ENCODE measurements at regions not wholly inside any gene's neighbourhood (a gene's known extent, or its start where the extent isn't known, plus 50 kb on each side); places are given as distances from the start of the nearest gene placed in this dataset.
"Not testable (repeated sequence)": the region's sequence is repeated elsewhere in the genome, so short reads cannot be mapped to it uniquely, and the experiment has no call there.

DNA sequence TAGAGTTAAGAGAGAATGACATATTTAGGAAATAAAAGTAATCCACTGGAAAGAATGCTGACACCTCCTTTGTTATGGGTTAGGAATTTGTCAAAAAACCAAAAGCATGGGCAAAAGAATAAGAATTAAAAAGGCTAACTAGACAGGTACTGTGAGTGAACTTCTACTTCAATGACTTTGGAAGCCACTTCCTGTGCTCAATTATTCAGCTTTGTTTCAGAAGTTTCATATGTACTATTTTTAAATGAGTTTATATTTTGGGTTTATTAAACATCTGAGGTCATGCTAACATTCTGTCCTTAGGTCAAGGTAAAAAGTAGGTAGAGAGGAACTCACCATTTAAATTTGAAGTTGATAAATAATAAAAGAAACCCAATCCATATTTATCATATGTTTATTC, 106.7 kb upstream of the CXorf51A start:
- Mint-ChIP-seq H3K36me3 (ENCODE audit: low read depth) (no peaks in the 10 kb centered on the region), H3K4me1 (no peaks in the 10 kb centered on the region), H3K27ac (no peak overlapping the region), H3K4me3 (no peak overlapping the region), H3K9me3 (peaks cover 34% of the 10 kb centered on the region), H3K27me3 (ENCODE audit: low read depth, poor library complexity) (no peaks in the 10 kb centered on the region)
- no peak for DNase-seq
- TF ChIP-seq, protein P1, sequence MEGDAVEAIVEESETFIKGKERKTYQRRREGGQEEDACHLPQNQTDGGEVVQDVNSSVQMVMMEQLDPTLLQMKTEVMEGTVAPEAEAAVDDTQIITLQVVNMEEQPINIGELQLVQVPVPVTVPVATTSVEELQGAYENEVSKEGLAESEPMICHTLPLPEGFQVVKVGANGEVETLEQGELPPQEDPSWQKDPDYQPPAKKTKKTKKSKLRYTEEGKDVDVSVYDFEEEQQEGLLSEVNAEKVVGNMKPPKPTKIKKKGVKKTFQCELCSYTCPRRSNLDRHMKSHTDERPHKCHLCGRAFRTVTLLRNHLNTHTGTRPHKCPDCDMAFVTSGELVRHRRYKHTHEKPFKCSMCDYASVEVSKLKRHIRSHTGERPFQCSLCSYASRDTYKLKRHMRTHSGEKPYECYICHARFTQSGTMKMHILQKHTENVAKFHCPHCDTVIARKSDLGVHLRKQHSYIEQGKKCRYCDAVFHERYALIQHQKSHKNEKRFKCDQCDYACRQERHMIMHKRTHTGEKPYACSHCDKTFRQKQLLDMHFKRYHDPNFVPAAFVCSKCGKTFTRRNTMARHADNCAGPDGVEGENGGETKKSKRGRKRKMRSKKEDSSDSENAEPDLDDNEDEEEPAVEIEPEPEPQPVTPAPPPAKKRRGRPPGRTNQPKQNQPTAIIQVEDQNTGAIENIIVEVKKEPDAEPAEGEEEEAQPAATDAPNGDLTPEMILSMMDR (IDR thresholded peaks at IDR 0.05) = no peak

DNA sequence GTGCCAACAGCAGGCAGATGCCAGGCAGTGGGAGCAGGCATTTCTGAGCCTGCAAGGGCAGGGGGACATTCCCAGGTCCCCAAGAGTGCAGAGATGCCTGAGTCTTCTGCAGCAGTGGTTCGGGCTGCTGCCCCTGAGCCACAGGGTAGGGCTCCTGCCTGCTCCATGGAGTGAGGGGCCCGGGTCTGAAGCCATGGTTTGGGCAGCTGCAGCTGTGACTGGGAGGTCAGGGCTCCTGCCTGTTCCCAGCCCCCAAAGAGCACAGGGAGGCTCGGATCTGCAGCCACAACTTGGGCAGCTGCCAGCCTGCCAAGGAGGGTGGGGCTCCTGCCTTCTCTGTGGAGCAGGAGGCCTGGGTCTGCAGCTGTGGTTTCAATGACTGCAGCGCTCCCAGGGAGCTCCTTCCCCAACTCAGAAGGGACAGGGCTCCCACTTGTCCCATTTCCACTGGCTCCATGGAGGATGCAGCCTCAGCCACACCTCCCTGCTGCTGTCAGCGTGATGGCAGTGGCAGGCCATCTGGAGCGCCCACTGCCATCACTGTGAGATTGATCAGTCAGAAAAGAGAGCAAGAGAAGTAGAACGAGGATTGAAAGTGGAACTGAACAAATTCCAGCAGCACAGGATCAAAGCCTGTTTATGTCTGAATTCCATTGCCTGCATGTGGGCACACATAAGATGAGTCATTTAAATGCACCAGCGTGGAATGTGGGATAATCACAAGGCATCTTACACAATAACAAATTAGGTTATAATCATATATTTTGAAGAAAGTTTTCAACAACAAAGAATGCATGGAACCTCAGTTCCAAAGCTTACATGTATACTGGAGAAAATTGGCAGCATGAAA, 93.1 kb upstream of the CXorf51A start:
- Mint-ChIP-seq H3K4me3 (no peak overlapping the region), H3K27ac (no peak overlapping the region), H3K36me3 (ENCODE audit: low read depth) (no peaks in the 10 kb centered on the region), H3K27me3 (ENCODE audit: low read depth, poor library complexity) (peaks cover 2% of the 10 kb centered on the region), H3K4me1 (no peaks in the 10 kb centered on the region), H3K9me3 (peaks cover 13% of the 10 kb centered on the region)
- DNase-seq = no peak
- TF ChIP-seq, protein P1 (IDR thresholded peaks at IDR 0.05) = no peak

DNA sequence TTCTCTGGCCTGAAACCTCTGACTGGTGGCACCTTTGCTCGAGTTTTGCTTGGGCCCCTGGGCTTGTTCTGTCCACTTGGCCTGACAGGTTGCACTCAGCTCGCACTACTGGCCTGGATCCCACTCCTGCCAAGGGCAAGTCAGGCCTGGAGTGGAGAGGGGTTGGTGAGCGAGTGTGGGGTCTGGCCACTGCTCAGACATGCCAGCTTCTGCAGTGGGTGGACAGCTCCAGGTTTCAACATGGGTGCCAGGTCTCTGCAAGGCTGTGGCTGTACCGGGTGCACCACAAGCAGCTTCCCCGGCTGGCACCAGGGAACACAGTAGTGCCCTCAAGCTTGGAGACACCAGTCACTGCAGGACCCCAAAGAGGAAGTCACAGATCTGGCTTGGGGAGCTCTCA, 91.6 kb upstream of the CXorf51A start:
- H3K4me3 Mint-ChIP-seq = no peak overlapping the region
- H3K27me3 Mint-ChIP-seq (ENCODE audit: low read depth, poor library complexity) = peaks cover 2% of the 10 kb centered on the region
- peaks cover 18% of the 10 kb centered on the region for H3K9me3 Mint-ChIP-seq
- H3K4me1 Mint-ChIP-seq = no peaks in the 10 kb centered on the region
- no peak overlapping the region for H3K27ac Mint-ChIP-seq
- DNase-seq = no peak
- TF ChIP-seq, protein P1 (IDR thresholded peaks at IDR 0.05) = no peak
- H3K36me3 Mint-ChIP-seq (ENCODE audit: low read depth) = no peaks in the 10 kb centered on the region

DNA sequence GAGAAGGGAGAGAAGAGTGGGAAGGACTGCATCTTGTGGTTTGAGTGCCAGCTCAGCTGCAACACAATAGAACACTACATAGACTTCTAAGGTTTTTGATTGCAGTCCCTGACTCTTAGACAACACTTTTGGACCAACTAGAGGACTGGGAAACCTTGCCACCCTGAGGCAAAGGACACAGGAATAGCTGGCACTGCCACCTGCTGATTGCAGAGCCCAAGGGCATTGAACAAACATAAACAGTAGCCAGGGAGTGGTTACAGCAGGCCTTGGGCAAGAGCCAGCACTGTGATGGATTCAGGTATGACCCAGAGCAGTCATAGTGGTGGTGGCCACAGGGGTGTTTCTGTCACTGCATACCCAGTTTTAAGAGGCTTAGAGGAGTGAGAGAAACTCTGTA, 72.5 kb upstream of the CXorf51A start:
- Mint-ChIP-seq H3K4me1 (no peaks in the 10 kb centered on the region), H3K4me3 (no peak overlapping the region), H3K36me3 (ENCODE audit: low read depth) (peaks cover 4% of the 10 kb centered on the region), H3K27ac (no peak overlapping the region), H3K27me3 (ENCODE audit: low read depth, poor library complexity) (no peaks in the 10 kb centered on the region), H3K9me3 (peaks cover 62% of the 10 kb centered on the region)
- TF ChIP-seq, protein P1 (IDR thresholded peaks at IDR 0.05) = no peak
- DNase-seq = no peak

DNA sequence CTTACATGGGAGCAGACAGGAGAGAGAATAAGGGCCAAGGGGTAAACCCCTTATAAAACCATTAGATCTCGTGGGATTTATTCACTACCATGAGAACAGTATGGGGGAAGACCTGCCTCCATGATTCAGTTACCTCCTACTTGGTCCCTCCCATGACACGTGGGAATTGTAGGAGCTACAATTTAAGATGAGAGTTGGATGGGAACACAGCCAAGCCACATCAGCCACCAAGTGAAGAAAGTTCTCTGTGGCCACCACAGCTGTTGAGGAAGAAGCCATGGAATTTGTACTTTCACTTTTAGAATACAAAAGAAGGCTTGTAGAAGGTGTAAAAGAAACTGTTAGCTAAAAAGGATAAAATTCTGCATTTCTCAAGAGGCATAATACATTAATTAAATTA, 67.0 kb upstream of the CXorf51A start:
- Mint-ChIP-seq H3K27me3 (ENCODE audit: low read depth, poor library complexity) (no peaks in the 10 kb centered on the region), H3K9me3 (peaks cover 54% of the 10 kb centered on the region), H3K27ac (no peak overlapping the region), H3K4me3 (no peak overlapping the region), H3K36me3 (ENCODE audit: low read depth) (peaks cover 4% of the 10 kb centered on the region), H3K4me1 (no peaks in the 10 kb centered on the region)
- no peak for DNase-seq
- TF ChIP-seq, protein P1 (IDR thresholded peaks at IDR 0.05) = no peak

DNA sequence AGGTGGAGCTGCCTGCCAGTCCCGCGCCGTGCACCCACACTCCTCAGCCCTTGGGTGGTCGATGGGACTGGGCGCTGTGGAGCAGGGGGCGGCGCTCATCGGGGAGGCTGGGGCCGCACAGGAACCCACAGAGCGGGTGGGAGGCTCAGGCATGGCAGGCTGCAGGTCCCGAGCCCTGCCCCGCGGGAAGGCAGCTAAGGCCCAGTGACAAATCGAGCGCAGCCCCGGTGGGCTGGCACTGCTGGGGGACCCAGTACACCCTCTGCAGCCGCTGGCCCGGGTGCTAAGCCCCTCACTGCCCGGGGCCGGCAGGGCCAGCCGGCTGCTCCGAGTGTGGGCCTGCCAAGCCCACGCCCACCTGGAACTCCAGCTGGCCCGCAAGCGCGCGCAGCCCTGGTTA, 52.3 kb upstream of the CXorf51A start:
- H3K27me3 Mint-ChIP-seq (ENCODE audit: low read depth, poor library complexity); H3K4me3 Mint-ChIP-seq; DNase-seq; H3K4me1 Mint-ChIP-seq; H3K36me3 Mint-ChIP-seq (ENCODE audit: low read depth); H3K27ac Mint-ChIP-seq: not testable (repeated sequence)
- H3K9me3 Mint-ChIP-seq = peaks cover 57% of the 10 kb centered on the region

DNA sequence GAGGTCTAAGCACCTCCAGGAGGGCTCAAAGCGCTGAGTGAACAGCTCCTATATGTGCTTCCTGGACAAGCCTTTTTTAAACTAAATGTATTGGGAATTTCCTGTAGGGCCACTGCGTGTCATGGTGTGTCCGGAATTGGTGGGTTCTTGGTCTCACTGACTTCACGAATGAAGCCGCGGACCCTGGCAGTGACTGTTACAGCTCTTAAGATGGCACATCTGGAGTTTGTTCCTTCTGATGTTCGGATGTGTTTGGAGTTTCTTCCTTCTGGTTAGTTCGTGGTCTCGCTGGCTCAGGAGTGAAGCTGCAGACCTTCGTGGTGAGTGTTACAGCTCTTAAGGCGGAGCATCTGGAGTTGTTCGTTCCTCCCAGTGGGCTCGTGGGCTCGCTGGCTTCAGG, 51.2 kb upstream of the CXorf51A start:
- H3K27ac Mint-ChIP-seq; DNase-seq; H3K4me1 Mint-ChIP-seq; H3K4me3 Mint-ChIP-seq; H3K27me3 Mint-ChIP-seq (ENCODE audit: low read depth, poor library complexity); H3K36me3 Mint-ChIP-seq (ENCODE audit: low read depth): not testable (repeated sequence)
- peaks cover 52% of the 10 kb centered on the region for H3K9me3 Mint-ChIP-seq

Data from nephron progenitor cell (in vitro differentiated cells).